SU-DHL-6 (cell line): ENCODE measurements at regions not wholly inside any gene's neighbourhood (a gene's known extent, or its start where the extent isn't known, plus 50 kb on each side); places are given as distances from the start of the nearest gene placed in this dataset.
A peak's percentile ranks its signal among the peaks of the same experiment; 100 is the strongest.

Experiments
- H2AFZ ChIP-seq: fragments of 200-600 bp; sonication (generic); 2 replicates; pipeline ENCODE4 v1.6.1; 2014; ENCODE audit warnings: low read depth, mild to moderate bottlenecking, moderate library complexity, mixed read lengths, antibody characterized with exemption, low read length; ENCODE audit not compliant: severe bottlenecking
- H3F3A ChIP-seq: fragments of 200-600 bp; shearing (Covaris generic); 2 replicates; pipeline ENCODE4 v1.6.0; 2016; ENCODE audit warnings: antibody characterized with exemption, mild to moderate bottlenecking; ENCODE audit not compliant: insufficient read depth
- H3K27ac ChIP-seq: fragments of 200-600 bp; sonication (generic); 2 replicates; pipeline ENCODE4 v1.5.1; 2016; ENCODE audit warnings: low read depth, mild to moderate bottlenecking, low read length, moderate library complexity, mixed read lengths
- H3K27me3 ChIP-seq: fragments of 200-600 bp; sonication (generic), shearing (Covaris generic); 2 replicates; pipeline ENCODE4 v1.6.0; 2014; ENCODE audit warnings: mild to moderate bottlenecking, low read length
- H3K36me3 ChIP-seq: fragments of 200-600 bp; sonication (generic); 2 replicates; pipeline ENCODE4 v1.6.1; 2014; ENCODE audit warnings: mild to moderate bottlenecking, low read length, mixed read lengths
- H3K4me2 ChIP-seq: fragments of 300-600, 200-600 bp; shearing (Covaris generic), sonication (generic); 2 replicates; pipeline ENCODE4 v1.6.0; 2014; ENCODE audit warnings: low read length, low read depth, mild to moderate bottlenecking; ENCODE audit not compliant: poor library complexity, severe bottlenecking
- H3K4me3 ChIP-seq: fragments of 200-600 bp; sonication (generic); 2 replicates; pipeline ENCODE4 v1.5.1; 2014; ENCODE audit warnings: antibody characterized with exemption, low read length, mild to moderate bottlenecking, mixed read lengths; ENCODE audit not compliant: insufficient read depth, poor library complexity, severe bottlenecking
- H3K79me2 ChIP-seq: fragments of 200-600 bp; sonication (generic); 2 replicates; pipeline ENCODE4 v1.6.1; 2014; ENCODE audit warnings: mild to moderate bottlenecking, low read length, moderate library complexity; ENCODE audit not compliant: insufficient read depth
- H3K9ac ChIP-seq: fragments of 200-600 bp; sonication (generic); 2 replicates; pipeline ENCODE4 v1.7.0; 2014; ENCODE audit warnings: mild to moderate bottlenecking, low read length
- H3K9me2 ChIP-seq: fragments of 200-600 bp; sonication (generic); replicated peaks from 2 replicates; pipeline ENCODE4 v1.6.1; 2014; ENCODE audit warnings: low read length; ENCODE audit not compliant: insufficient read depth
- H3K9me3 ChIP-seq: fragments of 200-600 bp; sonication (generic); 2 replicates; pipeline ENCODE4 v1.6.1; 2014; ENCODE audit warnings: low read length, mixed read lengths; ENCODE audit not compliant: insufficient read depth
- H4K20me1 ChIP-seq: fragments of 200-600 bp; sonication (generic); 2 replicates; pipeline ENCODE4 v1.6.1; 2014; ENCODE audit warnings: low read depth, mild to moderate bottlenecking, antibody characterized with exemption, low read length, moderate library complexity, mixed read lengths
- EZH2phosphoT487 ChIP-seq: fragments of 200-600 bp; sonication (generic), shearing (Covaris generic); conservative IDR thresholded peaks from 2 replicates; pipeline ENCODE4 v1.6.1; 2018; ENCODE audit warnings: mild to moderate bottlenecking, antibody characterized with exemption, low read length, moderate library complexity, mixed read lengths
- TF ChIP-seq, protein P1 (sequence below): fragments of 200-600 bp; sonication (generic); IDR thresholded peaks from one replicate; pipeline ENCODE4 v1.5.1; 2017; ENCODE audit warnings: antibody characterized with exemption, mild to moderate bottlenecking, low read length, moderate library complexity; ENCODE audit not compliant: insufficient read depth, poor library complexity, severe bottlenecking

DNA sequence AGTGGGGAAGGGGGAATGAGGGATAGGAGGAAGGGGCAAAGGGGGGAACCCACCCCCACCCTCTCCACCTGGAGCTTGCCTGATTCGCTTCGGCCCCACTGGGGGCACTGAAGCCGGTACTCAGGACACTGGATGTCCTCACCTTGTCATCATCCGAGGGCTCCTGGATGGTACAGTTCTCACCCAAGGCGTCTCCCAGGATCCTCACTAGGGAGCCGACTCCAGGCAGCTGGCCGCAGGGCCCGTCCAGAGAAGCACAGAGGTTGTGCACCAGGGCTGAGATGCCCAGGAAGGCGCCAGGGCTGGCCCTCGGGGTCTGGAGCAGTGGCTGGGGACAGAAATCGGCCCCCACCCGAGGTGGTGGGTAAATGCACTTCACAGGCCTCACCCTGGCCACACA is 92.3 kb downstream of the LITAF start:
- H3K27ac ChIP-seq: no peak overlapping the region
- H3K9me3 ChIP-seq: no peaks in the 10 kb centered on the region
- no peaks in the 10 kb centered on the region for H4K20me1 ChIP-seq
- no peaks in the 10 kb centered on the region for H3K36me3 ChIP-seq
- no peak for TF ChIP-seq EZH2phosphoT487
- TF ChIP-seq, protein P1, sequence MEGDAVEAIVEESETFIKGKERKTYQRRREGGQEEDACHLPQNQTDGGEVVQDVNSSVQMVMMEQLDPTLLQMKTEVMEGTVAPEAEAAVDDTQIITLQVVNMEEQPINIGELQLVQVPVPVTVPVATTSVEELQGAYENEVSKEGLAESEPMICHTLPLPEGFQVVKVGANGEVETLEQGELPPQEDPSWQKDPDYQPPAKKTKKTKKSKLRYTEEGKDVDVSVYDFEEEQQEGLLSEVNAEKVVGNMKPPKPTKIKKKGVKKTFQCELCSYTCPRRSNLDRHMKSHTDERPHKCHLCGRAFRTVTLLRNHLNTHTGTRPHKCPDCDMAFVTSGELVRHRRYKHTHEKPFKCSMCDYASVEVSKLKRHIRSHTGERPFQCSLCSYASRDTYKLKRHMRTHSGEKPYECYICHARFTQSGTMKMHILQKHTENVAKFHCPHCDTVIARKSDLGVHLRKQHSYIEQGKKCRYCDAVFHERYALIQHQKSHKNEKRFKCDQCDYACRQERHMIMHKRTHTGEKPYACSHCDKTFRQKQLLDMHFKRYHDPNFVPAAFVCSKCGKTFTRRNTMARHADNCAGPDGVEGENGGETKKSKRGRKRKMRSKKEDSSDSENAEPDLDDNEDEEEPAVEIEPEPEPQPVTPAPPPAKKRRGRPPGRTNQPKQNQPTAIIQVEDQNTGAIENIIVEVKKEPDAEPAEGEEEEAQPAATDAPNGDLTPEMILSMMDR: no peak
- peaks cover 7% of the 10 kb centered on the region; the same call in 1 of the 2 replicates for H3F3A ChIP-seq
- no peak overlapping the region for H3K9ac ChIP-seq
- H3K4me2 ChIP-seq: no peak overlapping the region
- H3K4me3 ChIP-seq: no peak overlapping the region
- H3K79me2 ChIP-seq: no peaks in the 10 kb centered on the region
- no peaks in the 10 kb centered on the region for H3K9me2 ChIP-seq
- no peak overlapping the region for H2AFZ ChIP-seq
- no peaks in the 10 kb centered on the region for H3K27me3 ChIP-seq

DNA sequence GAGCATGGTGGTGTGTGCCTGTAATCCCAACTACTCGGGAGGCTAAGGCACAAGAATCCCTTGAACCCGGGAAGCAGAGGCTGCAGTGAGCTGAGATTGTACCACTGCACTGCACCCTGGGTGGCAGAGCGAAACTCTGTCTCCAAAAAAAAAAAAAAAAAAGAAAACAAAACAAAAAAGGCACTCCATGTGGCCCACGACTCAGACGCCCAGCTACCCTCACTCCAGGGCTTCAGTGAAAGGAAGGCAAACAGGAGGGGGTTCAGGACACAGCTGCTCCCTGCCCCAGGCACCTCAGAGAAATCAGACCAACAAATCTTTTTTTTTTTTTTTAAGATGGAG is 91.7 kb downstream of the LITAF start:
- H3K9me2 ChIP-seq: no peaks in the 10 kb centered on the region
- H3K79me2 ChIP-seq: no peaks in the 10 kb centered on the region
- TF ChIP-seq, protein P1: no peak
- no peak for TF ChIP-seq EZH2phosphoT487
- H3K4me2 ChIP-seq: no peak overlapping the region
- H3F3A ChIP-seq: peaks cover 7% of the 10 kb centered on the region; the same call in 1 of the 2 replicates
- H3K9me3 ChIP-seq: no peaks in the 10 kb centered on the region
- H3K27me3 ChIP-seq: no peaks in the 10 kb centered on the region
- no peak overlapping the region for H2AFZ ChIP-seq
- H3K27ac ChIP-seq: 0 out of 2 replicates have a peak overlapping the region, but pooled peaks have one; percentile 21
- no peak overlapping the region for H3K4me3 ChIP-seq
- no peaks in the 10 kb centered on the region for H4K20me1 ChIP-seq
- no peaks in the 10 kb centered on the region for H3K36me3 ChIP-seq
- H3K9ac ChIP-seq: no peak overlapping the region
